ENCODE measurements at regions not wholly inside any gene's neighbourhood (a gene's known extent, or its start where the extent isn't known, plus 50 kb on each side); places are given as distances from the start of the nearest gene placed in this dataset.
A peak's percentile ranks its signal among the peaks of the same experiment; 100 is the strongest.
"Not testable (repeated sequence)": the region's sequence is repeated elsewhere in the genome, so short reads cannot be mapped to it uniquely, and the experiment has no call there.

- WGBS, 3 donors = 86 to 88% (median 86%) methylated on average over 5 of the region's 5 CpGs
- TF ChIP-seq, protein P1, sequence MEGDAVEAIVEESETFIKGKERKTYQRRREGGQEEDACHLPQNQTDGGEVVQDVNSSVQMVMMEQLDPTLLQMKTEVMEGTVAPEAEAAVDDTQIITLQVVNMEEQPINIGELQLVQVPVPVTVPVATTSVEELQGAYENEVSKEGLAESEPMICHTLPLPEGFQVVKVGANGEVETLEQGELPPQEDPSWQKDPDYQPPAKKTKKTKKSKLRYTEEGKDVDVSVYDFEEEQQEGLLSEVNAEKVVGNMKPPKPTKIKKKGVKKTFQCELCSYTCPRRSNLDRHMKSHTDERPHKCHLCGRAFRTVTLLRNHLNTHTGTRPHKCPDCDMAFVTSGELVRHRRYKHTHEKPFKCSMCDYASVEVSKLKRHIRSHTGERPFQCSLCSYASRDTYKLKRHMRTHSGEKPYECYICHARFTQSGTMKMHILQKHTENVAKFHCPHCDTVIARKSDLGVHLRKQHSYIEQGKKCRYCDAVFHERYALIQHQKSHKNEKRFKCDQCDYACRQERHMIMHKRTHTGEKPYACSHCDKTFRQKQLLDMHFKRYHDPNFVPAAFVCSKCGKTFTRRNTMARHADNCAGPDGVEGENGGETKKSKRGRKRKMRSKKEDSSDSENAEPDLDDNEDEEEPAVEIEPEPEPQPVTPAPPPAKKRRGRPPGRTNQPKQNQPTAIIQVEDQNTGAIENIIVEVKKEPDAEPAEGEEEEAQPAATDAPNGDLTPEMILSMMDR (IDR thresholded peaks at IDR 0.05) = no peak
- H3K4me3 ChIP-seq = no peak overlapping the region
- ATAC-seq = no peak
- no peaks in the 10 kb centered on the region for H3K27me3 ChIP-seq (ENCODE audit: insufficient read depth in 3 of 3, low read length in 2 of 3)
- intact Hi-C loops (cut with DNase I) = no loop called here
- H3K36me3 ChIP-seq (ENCODE audit: insufficient read depth in 1 of 2, low read depth in 1 of 2) = no peaks in the 10 kb centered on the region
- DNase-seq = no peak
- no peaks in the 10 kb centered on the region for H3K9me3 ChIP-seq
- no peak overlapping the region for H3K27ac ChIP-seq
- no peaks in the 10 kb centered on the region for H3K4me1 ChIP-seq
Measured at GRCh38 chr2:95674186-95674585, 82.4 kb downstream of the TRIM43 start.

GRCh38 chr2:95676573-95676972 is 84.8 kb downstream of the TRIM43 start:
- H3K36me3 ChIP-seq (ENCODE audit: insufficient read depth in 1 of 2, low read depth in 1 of 2); H3K27me3 ChIP-seq (ENCODE audit: insufficient read depth in 3 of 3, low read length in 2 of 3); H3K4me3 ChIP-seq; DNase-seq; ATAC-seq; intact Hi-C loops (cut with DNase I); H3K4me1 ChIP-seq; H3K9me3 ChIP-seq; H3K27ac ChIP-seq: not testable (repeated sequence)
- WGBS, 3 donors = 45 to 68% (median 60%) methylated on average over 1 of the region's 1 CpG

- Histone ChIP-seq H3K27me3 (ENCODE audit: insufficient read depth in 3 of 3, low read length in 2 of 3) (peaks cover 0 to 8% (median 0%) of the 10 kb centered on the region in 3 donors), H3K9me3 (no peaks in the 10 kb centered on the region), H3K4me1 (no peaks in the 10 kb centered on the region), H3K27ac (no peak overlapping the region), H3K4me3 (no peak overlapping the region), H3K36me3 (ENCODE audit: insufficient read depth in 1 of 2, low read depth in 1 of 2) (no peaks in the 10 kb centered on the region)
- ATAC-seq (no peak), DNase-seq (no peak)
- TF ChIP-seq, protein P1 (IDR thresholded peaks at IDR 0.05) = no peak
- intact Hi-C loops (cut with DNase I) = no loop called here
- 95 to 97% (median 97%) methylated on average over 4 of the region's 4 CpGs for WGBS, 3 donors
Measured at GRCh38 chr2:95677346-95677745, 85.5 kb downstream of the TRIM43 start.

DNA sequence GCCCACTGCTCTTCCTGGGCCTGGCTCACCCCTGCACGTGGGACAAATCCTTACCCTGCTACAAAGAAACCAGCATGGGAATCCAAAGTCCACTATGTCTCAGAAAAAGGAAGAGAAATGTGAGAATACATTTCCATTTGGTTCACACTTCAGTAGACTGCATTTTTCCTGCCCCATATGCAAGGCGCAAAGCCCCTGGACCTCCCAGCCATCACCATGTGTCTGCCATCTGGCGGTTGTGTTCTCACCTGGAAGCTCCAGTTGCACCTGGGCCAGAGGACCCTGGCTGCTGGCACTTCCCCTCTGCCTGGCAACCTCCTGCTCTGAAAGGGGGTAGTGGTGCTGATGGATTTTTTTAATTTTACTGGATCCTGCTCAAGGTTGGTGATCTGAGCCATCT is 86.0 kb downstream of the TRIM43 start:
- ATAC-seq; intact Hi-C loops (cut with DNase I): not testable (repeated sequence)
- 71 to 81% (median 80%) methylated on average over 3 of the region's 3 CpGs for WGBS, 3 donors

DNA sequence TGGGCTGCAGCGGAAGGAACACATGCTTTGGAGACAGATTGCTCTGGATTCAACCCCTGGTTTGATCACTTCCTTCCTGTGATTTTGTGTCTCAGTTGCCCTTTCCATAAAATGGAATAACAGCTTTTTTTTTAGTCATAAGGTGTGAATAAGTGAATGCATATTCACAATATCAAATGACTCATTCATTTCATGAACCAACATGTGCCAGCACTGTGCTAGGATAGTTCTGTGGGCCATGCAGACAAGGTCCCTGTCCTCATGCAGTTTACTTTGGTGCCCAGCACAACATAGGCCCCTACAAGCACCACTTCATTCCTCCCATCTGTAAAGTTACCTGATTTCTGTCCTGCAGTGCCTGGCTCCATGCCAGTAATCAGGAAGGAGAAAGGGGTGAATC is 89.4 kb downstream of the TRIM43 start:
- DNase-seq; H3K27me3 ChIP-seq (ENCODE audit: insufficient read depth in 3 of 3, low read length in 2 of 3); H3K27ac ChIP-seq; H3K9me3 ChIP-seq; H3K4me1 ChIP-seq; intact Hi-C loops (cut with DNase I); H3K36me3 ChIP-seq (ENCODE audit: insufficient read depth in 1 of 2, low read depth in 1 of 2); ATAC-seq; H3K4me3 ChIP-seq: not testable (repeated sequence)
- 88 to 92% (median 88%) methylated on average over 1 of the region's 1 CpG for WGBS, 3 donors

More for the DNA sequence above, 86.0 kb downstream of the TRIM43 start:
- H3K4me3 ChIP-seq; H3K27me3 ChIP-seq (ENCODE audit: insufficient read depth in 3 of 3, low read length in 2 of 3); H3K4me1 ChIP-seq; H3K27ac ChIP-seq; H3K9me3 ChIP-seq; DNase-seq; H3K36me3 ChIP-seq (ENCODE audit: insufficient read depth in 1 of 2, low read depth in 1 of 2): not testable (repeated sequence)

- intact Hi-C loops (cut with DNase I); H3K27me3 ChIP-seq (ENCODE audit: insufficient read depth in 3 of 3, low read length in 2 of 3); H3K4me1 ChIP-seq; H3K27ac ChIP-seq; H3K36me3 ChIP-seq (ENCODE audit: insufficient read depth in 1 of 2, low read depth in 1 of 2); H3K9me3 ChIP-seq; H3K4me3 ChIP-seq: not testable (repeated sequence)
- peak in 3 of 4 donors; percentile 55 to 63 (median 63) for ATAC-seq
- 21 to 34% (median 29%) methylated on average over 4 to 6 of the region's 6 CpGs for WGBS, 3 donors
- peak in 1 of 2 donors; percentile 40 for DNase-seq
Measured at GRCh38 chr2:95681589-95682081, 89.8 kb downstream of the TRIM43 start.

DNA sequence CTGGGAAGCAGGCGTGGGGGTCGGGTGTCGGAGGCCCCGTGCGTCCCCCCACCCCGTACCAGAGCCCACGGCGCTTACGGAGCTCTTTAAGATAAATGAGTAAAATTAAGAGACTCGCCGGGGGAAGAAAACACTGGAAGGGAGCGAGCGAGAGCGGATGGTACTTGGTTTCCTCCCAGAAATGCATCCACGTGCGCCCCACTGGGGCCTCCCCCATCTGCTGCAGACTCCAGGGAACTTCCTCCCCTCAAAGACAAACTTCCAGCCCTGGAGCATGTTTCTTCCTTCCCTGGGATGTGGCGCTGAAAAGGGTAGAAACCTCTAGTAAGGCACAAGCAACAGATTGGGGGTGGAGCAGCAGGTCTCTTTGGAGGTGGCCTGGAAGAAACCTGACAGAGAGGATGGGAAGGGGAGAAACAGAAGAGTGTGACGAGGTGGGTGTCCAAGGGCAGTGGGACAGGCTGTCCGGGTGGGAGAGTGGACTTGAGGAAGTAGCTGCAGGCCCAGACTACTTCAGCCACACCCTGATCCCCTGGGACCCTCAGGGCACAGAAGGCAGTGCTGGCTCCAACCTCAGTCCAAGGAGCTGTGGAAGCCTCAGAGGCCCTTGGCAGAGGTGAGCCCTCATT is 91.2 kb downstream of the TRIM43 start:
- peak overlapping the region; percentile 52 for H3K4me3 ChIP-seq
- intact Hi-C loops (cut with DNase I); H3K4me1 ChIP-seq; H3K36me3 ChIP-seq (ENCODE audit: insufficient read depth in 1 of 2, low read depth in 1 of 2); H3K27ac ChIP-seq; H3K9me3 ChIP-seq; H3K27me3 ChIP-seq (ENCODE audit: insufficient read depth in 3 of 3, low read length in 2 of 3): not testable (repeated sequence)
- 7 to 14% (median 9%) methylated on average over 19 of the region's 19 CpGs for WGBS, 3 donors
- peak; percentile 26 to 66 for DNase-seq
- peak in 3 of 4 donors; percentile 33 to 54 (median 33) for ATAC-seq

Measured in psoas muscle (tissue), 7 donors.